RWPE1 (cell line): ENCODE measurements at regions not wholly inside any gene's neighbourhood (a gene's known extent, or its start where the extent isn't known, plus 50 kb on each side); places are given as distances from the start of the nearest gene placed in this dataset.

ENCODE experiments used
- CTCF ChIA-PET: fragments of 350-600 bp; sonication (Branson Sonifier 250); formaldehyde crosslinking; extraction: SDS; loops from one replicate; lab custom pipeline; 2021; lab: Yijun Ruan, JAX
- POLR2A ChIA-PET: fragments of 400-600 bp; formaldehyde crosslinking; extraction: SDS; loops from one replicate; lab custom pipeline; 2020; ENCODE audit warnings: antibody characterized with exemption; ENCODE audit not compliant: low non-redundant PET; lab: Yijun Ruan, JAX
- DNase-seq: peaks from one replicate; pipeline ENCODE4 v3.0.0; 2012; ENCODE audit warnings: low spot score
- H3K27ac ChIP-seq: fragments of 450-650 bp; 2 replicates; pipeline ENCODE4 v1.5.1; 2017
- TF ChIP-seq, protein P1 (sequence below): fragments of 450-650 bp; conservative IDR thresholded peaks from 2 replicates; pipeline ENCODE4 v1.5.1; 2017; ENCODE audit warnings: low read depth, mild to moderate bottlenecking

- CTCF ChIA-PET = interaction anchor here (0.6 kb wide), 1 partner anchor 1084 kb away, joined by 3 read pairs; no protein-coding TSS in a partner anchor
- POLR2A ChIA-PET = no interaction called here
- H3K27ac ChIP-seq = no peak overlapping the region
- DNase-seq = no peak
- TF ChIP-seq, protein P1, sequence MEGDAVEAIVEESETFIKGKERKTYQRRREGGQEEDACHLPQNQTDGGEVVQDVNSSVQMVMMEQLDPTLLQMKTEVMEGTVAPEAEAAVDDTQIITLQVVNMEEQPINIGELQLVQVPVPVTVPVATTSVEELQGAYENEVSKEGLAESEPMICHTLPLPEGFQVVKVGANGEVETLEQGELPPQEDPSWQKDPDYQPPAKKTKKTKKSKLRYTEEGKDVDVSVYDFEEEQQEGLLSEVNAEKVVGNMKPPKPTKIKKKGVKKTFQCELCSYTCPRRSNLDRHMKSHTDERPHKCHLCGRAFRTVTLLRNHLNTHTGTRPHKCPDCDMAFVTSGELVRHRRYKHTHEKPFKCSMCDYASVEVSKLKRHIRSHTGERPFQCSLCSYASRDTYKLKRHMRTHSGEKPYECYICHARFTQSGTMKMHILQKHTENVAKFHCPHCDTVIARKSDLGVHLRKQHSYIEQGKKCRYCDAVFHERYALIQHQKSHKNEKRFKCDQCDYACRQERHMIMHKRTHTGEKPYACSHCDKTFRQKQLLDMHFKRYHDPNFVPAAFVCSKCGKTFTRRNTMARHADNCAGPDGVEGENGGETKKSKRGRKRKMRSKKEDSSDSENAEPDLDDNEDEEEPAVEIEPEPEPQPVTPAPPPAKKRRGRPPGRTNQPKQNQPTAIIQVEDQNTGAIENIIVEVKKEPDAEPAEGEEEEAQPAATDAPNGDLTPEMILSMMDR = no peak
Measured at GRCh38 chr5:100188339-100188738, 346.8 kb upstream of the FAM174A start.

GRCh38 chr5:100186181-100186580 lies 349.0 kb upstream of the FAM174A start:
- no peak for DNase-seq
- H3K27ac ChIP-seq = no peak overlapping the region
- CTCF ChIA-PET = no interaction called here
- POLR2A ChIA-PET = no interaction called here
- TF ChIP-seq, protein P1 = no peak

GRCh38 chr5:100182402-100182801 lies 352.8 kb upstream of the FAM174A start:
- TF ChIP-seq, protein P1 = no peak
- no peak for DNase-seq
- ChIA-PET POLR2A (no interaction called here), CTCF (interaction anchor here (0.6 to 0.7 kb wide), 2 partner anchors 1029 to 1413 kb away, joined by 4 read pairs; no protein-coding TSS in a partner anchor)
- no peak overlapping the region for H3K27ac ChIP-seq

GRCh38 chr5:100175346-100175745 lies 359.8 kb upstream of the FAM174A start:
- ChIA-PET POLR2A (no interaction called here), CTCF (interaction anchor here (0.6 kb wide), 1 partner anchor 1071 kb away, joined by 6 read pairs; no protein-coding TSS in a partner anchor)
- TF ChIP-seq, protein P1 = no peak
- DNase-seq = no peak
- no peak overlapping the region for H3K27ac ChIP-seq

- ChIA-PET POLR2A (no interaction called here), CTCF (interaction anchor here (0.6 kb wide), 1 partner anchor 1124 kb away, joined by 3 read pairs; no protein-coding TSS in a partner anchor)
- no peak for DNase-seq
- TF ChIP-seq, protein P1 = no peak
- H3K27ac ChIP-seq = no peak overlapping the region
Measured at GRCh38 chr5:100165309-100165708, 369.9 kb upstream of the FAM174A start.

GRCh38 chr5:100161868-100162267 lies 373.3 kb upstream of the FAM174A start:
- TF ChIP-seq, protein P1 = no peak
- ChIA-PET POLR2A (no interaction called here), CTCF (no interaction called here)
- H3K27ac ChIP-seq = no peak overlapping the region
- no peak for DNase-seq
